ENCODE measurements at regions not wholly inside any gene's neighbourhood (a gene's known extent, or its start where the extent isn't known, plus 50 kb on each side); places are given as distances from the start of the nearest gene placed in this dataset.
A peak's percentile ranks its signal among the peaks of the same experiment; 100 is the strongest.

GRCh38 chr12:102539651-102540553 lies 59.5 kb upstream of the IGF1 start:
- DNase-seq (ENCODE audit: low read depth) = peak; percentile 87

- no peak for DNase-seq (ENCODE audit: low read depth)
Observed at GRCh38 chr12:102535306-102535705, 54.9 kb upstream of the IGF1 start.

GRCh38 chr12:102534899-102535298 lies 54.5 kb upstream of the IGF1 start:
- no peak for DNase-seq (ENCODE audit: low read depth)

- no peak for DNase-seq (ENCODE audit: low read depth)
Observed at GRCh38 chr12:102533483-102534215, 53.3 kb upstream of the IGF1 start.
